NCI-H526 (cell line): ENCODE measurements at regions not wholly inside any gene's neighbourhood (a gene's known extent, or its start where the extent isn't known, plus 50 kb on each side); places are given as distances from the start of the nearest gene placed in this dataset.
"Not testable (repeated sequence)": the region's sequence is repeated elsewhere in the genome, so short reads cannot be mapped to it uniquely, and the experiment has no call there.

ENCODE experiments used
- DNase-seq, 2 experiments: peaks; one replicate each; lab custom pipeline; 2025; lab: John Stamatoyannopoulos, UW

GRCh38 chr13:111666164-111666776 is 345.8 kb downstream of the TEX29 start:
- DNase-seq: no peak

GRCh38 chr13:111667757-111668156 is 347.3 kb downstream of the TEX29 start:
- DNase-seq: no peak

GRCh38 chr13:111668451-111668850 is 348.0 kb downstream of the TEX29 start:
- DNase-seq: no peak

GRCh38 chr13:111672198-111672597 is 351.8 kb downstream of the TEX29 start:
- not testable (repeated sequence) for DNase-seq

- DNase-seq: not testable (repeated sequence)
Observed at GRCh38 chr13:111678120-111678882, 357.9 kb downstream of the TEX29 start.

GRCh38 chr13:111679645-111680044 is 359.2 kb downstream of the TEX29 start:
- not testable (repeated sequence) for DNase-seq

GRCh38 chr13:111680100-111680499 is 359.7 kb downstream of the TEX29 start:
- DNase-seq: not testable (repeated sequence)

GRCh38 chr13:111692028-111692427 is 371.6 kb downstream of the TEX29 start:
- not testable (repeated sequence) for DNase-seq

GRCh38 chr13:111696121-111696520 is 370.8 kb upstream of the SOX1 start:
- DNase-seq: not testable (repeated sequence)

GRCh38 chr13:111702059-111702458 is 364.9 kb upstream of the SOX1 start:
- DNase-seq: not testable (repeated sequence)
